HG02852 (cell line): ENCODE measurements at regions not wholly inside any gene's neighbourhood (a gene's known extent, or its start where the extent isn't known, plus 50 kb on each side); places are given as distances from the start of the nearest gene placed in this dataset.

ENCODE experiments used
- ATAC-seq: cut with Tn5 transposase; IDR thresholded peaks from one replicate; pipeline ENCODE4 v1.9.1; 2021; ENCODE audit warnings: mild to moderate bottlenecking, moderate library complexity; ENCODE audit not compliant: unreplicated experiment

DNA sequence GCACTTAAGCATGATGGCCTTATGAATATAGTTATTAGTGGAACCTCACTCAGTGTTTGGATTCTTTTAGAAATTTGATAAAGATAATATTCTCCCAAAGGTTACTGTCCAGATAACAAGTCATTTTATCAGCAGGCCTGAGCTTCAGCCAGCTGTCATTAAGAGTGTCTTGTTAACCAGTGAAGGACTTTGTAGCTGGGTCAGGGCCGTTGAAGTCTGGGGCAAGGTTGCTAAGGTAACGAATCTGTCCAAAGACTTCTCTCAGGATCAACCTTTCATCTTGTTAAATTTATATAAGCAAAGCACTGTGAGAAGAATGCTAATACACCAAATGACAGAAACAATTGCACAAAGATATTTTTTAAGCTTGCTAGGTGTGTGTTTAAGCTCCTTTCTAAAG, 271.3 kb upstream of the TMPO start:
- no peak for ATAC-seq

DNA sequence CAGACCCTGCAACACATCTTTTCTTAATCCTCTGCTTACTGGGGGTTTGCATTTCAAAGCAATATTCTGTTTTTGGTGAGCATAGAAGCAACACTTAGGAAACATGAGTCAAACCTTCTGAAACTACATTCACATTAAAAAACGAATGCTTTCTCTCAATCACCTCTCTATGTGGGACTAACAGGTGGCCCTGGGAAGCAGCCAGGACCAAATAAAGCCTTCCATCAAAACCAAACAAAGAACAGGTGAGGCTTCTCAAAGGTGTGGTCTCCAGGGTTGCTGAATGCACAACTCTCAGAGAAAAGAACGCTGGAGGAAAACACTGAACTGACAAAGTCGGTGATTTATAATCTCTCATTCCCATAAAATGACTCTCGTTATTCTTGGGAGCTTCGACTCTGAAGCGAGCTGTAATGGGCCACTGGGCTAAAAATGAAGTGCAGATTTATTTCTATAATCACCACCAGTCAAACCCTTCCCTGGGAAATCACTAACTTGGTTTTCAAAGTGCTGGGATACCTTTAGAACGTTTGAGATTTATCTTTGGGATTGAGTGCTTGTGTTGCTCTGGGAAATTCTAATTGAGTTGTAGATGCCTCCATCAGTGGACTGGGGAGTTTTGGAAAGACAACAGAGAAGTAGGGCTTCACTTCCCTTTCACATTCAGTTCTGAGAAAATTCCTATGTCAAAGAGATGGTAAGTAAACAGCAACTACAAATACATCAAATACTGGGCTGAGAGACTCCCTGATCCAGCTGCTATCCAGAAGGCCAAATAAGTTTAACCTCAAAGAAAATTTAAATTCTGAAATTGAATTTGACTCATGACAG, 262.0 kb upstream of the TMPO start:
- ATAC-seq = no peak

DNA sequence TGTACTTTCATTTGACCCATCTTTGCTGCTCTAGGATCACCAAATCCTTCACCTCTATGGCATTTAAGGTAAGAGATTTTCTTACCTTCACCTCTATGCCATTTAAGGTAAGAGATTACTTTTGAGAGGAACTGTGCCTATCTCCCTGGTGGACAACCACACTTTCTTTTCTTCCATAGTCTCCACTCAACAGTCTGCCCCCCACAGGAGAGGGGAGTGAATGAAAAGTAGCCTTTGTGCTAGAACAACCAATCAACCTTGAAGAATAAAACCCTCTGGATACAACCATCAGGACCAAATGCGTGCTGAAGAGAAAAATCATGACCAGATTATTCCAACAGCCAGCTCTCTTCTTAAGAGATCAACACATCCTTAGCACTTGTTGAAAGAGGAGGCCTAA, 258.6 kb upstream of the TMPO start:
- no peak for ATAC-seq

DNA sequence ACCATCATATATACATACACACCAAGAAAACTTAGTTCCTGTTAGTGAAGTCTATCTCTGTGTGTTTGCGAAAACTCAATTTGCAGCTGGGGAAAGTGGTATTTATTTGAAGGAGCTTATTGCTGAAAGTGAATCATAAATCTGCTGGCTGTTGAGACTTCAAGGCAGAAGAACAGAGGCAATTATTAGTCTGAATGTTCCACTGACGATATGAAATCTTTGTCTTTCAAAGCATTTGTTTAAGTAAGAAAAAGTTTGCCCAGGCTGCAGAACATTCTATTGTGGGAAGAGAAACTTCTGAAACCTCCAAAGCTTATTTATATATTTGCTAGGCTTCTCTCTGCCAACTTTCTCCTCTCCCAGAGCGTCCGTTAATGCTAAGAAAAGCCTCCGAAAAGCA, 255.7 kb upstream of the TMPO start:
- no peak for ATAC-seq

DNA sequence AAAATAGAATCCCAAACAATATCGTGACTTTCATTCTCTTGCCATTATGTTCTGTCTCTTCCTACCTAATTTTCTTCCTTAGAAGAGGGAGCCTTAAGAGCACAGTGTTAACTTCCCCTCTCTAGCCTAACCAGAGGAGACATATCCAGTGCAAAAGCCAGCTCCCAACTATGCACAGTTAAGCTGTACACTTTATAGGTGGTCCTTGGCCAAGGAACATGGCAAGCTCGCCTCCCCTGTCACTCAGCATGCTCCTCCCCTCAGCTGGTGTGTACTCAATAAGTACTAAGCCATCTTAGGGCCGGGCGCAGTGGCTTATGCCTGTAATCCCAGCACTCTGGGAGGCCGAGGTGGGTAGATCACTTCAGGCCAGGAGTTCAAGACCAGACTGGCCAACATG, 255.1 kb upstream of the TMPO start:
- no peak for ATAC-seq

DNA sequence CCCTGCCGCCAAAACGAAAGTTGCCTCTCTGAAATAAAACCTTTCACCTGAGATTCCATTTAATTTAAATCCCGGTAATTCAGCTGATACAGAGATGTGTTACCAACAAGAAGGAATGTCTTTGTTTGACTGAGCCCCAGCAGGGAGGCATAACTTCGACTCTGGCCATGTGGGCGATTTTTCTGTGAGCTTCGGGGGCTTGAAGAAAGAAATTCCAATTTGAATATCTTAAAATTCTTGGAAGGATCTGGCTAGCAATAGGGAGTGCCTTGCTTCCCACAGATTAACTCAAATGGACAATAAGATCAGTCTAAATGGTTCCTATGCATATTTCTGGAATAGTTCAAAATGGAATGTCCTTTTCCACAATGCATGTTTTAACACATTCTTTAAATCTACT, 252.5 kb upstream of the TMPO start:
- ATAC-seq = no peak

DNA sequence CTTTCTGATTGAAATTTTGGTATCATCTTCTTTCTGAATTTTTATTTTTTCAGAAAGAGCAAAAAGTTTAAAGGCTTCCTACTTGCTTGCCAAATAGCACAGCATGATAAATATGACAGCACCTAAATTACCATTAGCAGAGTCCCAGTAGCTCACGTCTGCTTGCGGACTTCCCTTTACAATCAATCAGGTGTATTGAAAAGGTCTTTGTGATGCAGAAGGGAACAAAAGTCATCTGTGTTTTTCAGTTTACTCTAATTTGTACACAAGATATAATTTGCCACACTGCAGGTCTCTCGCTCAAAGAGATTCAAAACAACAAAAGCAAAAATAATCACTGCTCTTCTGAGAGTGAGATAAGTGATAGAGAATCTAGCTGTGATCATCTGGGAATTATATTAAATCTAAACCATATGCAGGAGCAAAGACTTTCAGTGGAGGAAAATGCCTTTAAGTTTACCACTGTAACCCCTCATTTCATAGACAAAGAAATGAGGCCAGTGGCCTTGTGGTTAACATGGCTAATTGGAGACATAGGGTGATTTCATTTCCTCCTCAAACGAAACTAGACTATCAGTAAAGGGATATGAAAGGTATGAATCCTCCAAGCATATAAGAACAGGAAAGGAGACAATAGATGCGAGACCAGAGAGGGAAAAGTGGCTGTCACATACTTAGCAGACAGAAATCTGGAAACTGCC, 240.8 kb upstream of the TMPO start:
- ATAC-seq = peak; percentile 98

DNA sequence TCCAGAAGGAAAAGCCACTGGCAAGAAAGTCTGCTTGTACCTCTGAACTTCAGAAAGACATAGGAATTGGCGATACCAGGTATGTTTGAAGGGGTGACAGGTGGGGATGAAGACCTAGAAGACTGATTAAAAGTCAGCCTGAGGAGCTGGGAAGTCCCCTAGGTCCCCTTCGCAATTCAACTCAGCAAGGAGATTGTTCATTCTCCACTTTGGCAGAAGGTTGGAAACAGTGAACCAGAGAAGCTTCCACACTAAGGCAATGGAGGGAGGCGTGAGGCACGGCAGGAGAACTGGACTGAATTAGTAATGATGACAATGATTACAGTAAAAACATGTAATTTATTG, 240.3 kb upstream of the TMPO start:
- ATAC-seq = peak; percentile 53

DNA sequence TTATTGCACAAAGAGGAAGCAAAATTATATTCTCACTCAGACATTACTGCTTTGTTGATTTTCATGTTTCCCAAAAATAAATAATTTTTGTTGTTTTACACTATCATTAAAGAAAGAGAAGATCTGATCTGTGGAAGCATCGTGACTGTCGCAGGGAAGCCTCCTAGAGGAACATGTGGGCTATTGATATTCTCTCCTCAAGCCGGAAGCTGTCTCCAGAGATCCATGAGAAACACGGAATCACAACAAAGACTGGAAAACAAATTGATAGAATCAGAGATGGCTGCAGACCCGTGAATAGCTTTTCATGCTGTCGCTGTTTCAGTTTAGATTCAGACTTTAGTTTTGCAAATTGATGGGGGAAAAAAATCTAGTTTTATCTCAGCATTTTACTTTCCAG, 235.2 kb upstream of the TMPO start:
- ATAC-seq = no peak

DNA sequence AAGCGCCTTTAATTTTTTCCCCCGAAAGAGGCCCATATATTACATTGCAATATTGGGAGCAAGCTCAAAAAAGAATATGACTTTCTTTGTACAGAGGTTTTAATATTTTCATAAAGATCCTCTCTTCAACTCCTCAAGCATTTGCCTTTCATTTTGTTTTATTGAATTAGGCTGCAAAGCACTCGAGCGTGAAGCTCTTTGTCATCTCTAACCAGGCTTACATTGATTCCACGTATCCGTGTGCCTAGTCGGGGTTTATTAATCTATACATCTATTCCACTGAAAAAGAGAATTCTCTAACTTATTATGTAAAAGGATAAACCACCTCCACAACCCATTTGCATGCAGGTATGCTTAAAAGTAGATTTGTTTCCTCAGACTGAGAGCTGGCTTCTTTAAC, 234.8 kb upstream of the TMPO start:
- ATAC-seq = no peak

DNA sequence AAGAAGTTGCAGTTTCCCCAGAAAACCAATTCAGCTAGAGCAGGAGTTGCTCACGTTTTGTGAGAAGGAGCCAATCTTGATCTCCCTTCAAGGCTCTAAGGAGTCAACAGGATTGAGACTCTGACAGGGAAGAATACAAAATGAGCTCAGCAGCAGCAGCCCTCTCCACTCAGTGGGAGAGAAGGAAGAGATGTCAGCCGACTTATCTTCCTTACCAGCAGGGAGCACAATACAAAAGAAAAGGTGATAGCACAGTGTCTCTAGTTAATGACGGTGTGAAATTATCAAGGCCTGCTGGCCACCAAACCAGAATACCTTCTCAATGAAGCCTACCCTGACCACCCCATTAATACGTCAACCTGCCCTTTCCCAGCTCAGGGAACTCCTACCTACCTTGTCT, 223.6 kb upstream of the TMPO start:
- no peak for ATAC-seq

DNA sequence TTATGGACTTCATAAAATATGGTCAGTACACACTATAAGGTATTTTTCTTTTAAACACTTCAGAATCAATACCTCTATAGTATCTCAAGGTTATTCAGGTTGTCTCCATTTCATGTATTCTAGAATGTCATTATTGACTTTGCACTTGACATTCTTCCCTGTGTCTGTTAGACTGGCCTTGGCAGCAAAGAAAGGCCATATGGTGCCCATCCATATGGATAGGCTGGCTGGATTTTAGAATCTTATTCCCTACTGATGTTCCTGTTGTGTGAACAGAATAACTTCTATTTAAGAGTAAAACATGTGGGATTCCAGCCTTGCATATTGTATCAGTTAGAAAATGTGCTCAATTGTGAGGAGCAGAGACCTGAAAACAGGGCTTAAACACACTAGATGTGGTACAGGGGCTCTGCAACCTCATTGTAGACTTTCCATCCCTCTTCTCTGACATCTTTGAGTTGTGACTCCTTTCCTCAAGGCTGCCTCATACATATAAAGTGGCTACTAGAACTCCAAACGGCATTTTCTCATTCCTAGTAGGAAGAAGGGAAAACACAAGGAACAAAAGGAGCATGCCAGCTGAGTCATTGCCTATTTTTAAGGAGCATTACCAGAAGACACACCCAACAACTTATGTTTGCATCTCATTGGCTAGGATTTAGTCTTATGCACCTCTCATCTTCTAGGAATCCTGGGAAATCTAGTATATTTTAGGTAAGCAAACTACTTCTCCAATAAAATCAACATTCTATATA, 221.2 kb upstream of the TMPO start:
- ATAC-seq = no peak

DNA sequence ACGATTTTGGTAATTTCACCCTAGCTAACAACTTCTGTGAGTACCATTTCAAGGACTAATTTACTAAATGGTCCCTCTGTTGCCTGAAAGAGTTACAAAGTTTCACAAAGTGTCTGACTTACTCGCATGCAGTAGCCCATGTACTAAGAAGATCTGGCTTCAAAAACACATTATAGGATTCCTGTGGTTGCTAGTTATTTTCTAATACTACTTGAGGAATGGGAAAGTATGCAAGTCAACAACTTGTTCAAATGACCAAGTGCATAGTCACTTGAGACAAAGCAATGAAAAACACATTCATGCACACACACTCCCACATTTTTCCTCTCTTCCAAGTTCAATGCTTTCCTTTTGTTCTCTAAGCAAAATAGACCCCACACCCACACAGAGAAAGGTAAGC, 219.7 kb upstream of the TMPO start:
- no peak for ATAC-seq

DNA sequence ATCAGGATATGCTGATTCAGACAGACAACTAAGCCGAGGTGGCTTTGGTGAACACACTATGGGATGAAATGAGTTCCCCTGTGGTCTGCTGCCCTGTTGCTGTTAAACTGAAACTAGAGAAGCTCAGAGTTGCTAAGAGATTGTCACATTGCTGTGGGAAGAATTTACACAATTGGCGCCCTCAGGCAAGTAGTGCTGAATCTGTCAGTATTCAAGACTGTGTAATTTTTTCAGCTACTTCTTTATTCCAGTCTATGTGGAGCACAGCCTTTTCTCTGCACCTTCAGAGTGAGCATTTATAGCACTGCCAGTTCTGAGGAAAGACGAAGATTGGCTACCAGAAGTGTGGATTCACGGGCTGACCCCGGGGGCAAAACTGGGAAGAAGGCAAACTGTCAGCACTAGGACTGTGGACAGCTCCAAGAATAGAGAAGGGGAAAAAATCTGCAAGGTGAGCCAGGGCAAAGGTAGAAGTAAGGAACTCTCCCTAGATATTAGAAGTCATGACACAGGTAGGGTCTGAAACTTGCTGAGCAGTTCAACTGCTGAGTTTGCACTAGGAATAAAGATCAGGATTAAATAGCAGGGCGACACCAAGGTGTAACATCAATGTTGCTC, 218.8 kb upstream of the TMPO start:
- ATAC-seq = no peak

DNA sequence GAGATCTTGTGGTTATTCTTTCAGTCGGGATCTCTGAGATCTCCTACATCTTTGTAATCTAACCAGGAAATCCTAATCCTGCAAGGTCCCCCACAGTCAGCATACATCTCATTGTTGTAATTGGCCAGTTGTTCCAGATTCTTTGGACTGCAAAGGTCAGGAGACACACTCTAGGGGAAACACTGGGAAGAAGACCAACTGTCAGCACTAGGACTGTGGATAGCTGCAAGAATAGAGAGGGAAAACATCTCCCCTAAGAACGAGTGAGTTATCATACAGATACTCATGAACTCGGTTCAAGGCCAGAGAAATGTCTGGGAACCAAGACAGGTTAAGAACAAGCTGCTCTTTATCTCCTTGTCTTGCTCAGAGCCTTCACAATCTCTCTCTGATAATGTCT, 217.9 kb upstream of the TMPO start:
- no peak for ATAC-seq

DNA sequence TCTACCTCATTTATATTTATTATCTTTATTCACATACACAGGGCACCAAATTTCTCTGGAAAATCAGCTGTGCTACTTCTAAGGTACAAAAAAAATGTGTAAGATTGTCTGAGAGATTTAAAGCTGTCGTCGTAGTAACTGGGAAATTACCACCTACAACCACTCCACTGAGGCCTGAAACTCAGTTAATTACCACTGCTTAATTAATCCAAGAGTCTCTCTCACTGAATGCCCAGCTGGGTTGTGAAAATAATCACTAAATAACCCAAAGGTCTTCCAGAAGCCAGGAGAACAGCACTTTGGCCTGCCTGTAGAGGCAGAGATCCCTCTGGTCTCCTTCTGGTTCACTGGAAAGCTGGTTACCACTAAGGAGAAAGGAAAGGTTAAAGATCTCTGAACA, 207.2 kb upstream of the TMPO start:
- no peak for ATAC-seq

DNA sequence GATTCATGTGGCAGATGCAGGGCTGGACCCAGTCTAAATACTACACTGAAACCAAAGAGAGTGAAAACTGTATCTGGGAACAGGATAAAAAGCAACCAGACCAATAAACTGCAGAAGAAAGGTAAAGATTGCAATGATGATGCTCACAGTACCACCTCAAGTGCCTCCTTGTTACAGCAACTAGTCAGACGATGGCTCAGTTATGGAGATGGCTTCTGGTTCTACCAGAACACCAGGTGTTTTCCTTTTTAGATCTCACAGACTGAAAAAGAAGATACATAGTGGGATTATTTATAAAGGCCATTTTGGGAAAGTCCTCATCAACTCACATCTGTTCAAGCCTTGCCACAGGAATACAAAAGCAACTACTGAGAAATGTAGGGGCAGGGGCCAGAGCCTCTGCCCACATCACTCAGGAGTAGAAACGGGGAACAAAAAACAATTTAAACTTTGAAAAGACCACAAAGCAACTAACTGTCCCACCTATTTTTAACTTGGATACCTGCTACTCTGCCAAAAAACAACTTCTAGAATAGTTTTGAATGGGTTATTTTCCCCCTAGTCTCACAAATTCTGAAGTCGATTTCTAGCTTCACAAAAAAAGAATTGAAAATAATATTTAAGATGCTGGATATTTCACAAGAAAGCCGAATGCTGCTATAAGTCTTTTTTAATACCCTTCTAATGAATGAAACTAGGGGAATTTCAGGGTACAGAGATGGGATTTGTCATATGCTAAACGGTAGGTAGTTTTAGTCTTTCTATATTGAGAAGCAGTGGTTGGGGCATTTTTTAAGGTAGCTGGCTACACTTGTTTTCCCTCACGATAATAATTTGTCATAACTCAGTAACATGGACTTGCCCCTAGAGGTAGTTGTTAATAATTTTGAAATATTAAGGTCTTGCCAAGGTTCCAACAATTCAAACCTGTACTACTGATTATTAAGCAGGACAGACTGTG, 197.2 kb upstream of the TMPO start:
- no peak for ATAC-seq

DNA sequence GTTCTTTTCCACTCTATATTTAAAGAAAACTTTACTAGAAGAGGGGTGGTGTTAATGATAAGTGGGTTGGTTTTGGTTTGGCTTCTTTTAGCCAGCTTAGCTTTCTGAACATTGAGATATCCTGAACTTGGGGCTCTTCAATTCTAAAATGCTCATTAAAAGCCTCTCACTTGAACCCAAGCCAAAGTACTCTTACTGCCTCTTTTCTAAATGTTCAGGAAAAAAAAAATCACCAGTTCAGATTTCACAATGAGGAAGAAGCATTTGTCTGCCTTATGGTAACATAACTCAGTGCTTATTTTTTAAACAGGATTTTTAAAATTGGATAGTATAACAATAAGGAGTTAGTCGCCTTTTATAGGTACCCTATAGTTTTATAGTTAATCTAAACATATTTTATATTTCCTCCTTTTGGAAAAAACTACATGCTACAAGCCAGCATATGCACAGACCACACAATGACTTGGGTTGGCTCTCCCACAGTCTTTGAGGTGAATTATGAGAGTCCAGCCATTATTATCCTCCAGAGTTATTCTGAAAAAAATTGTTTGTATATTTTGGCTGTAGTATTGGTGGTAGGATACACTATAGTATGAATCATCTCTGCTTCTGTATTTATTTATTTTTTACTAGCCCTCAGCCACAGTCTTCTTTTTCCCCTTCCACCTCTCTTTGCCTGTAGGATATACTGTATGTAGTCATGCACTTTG, 195.5 kb upstream of the TMPO start:
- ATAC-seq = no peak

DNA sequence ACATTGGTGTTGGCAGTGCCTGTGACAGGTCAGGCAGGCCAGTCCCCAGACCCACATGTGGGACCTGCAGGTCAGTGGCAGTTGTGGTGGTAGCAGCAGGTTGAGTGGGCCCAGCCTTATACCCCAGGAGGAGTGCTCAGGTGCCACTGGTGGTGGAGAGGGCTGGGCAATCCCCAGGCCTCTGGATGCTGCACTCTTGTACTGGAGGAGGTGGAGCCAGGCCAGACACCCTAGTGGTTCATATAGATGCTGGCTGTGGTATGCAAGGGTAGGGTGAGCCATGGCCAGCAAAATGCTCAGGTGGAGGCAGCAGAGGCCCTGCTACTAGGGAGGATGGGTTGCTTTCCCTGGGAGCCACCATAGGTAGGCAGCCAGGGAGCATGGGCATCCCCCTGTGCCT, 190.4 kb upstream of the TMPO start:
- no peak for ATAC-seq

DNA sequence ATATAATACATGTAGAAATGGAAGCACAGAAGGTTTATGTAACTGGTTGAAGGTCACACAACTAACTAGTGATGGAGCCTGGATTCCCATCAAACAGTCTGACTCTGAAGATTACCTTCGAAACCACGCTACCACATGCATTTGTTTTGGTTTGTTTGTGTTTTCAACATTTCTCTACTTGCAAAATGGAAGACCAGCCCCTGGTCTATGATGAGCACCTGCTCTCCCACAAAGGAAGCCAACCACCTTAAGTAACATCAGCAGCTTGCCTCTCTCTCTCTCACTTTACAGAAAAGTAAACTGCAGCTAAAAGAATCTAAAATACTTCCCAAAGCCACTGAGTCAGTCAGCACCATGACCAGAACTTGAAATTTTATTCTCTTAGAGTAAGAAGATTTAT, 186.9 kb upstream of the TMPO start:
- ATAC-seq = no peak
